ENCODE measurements at regions not wholly inside any gene's neighbourhood (a gene's known extent, or its start where the extent isn't known, plus 50 kb on each side); places are given as distances from the start of the nearest gene placed in this dataset.

- TF ChIP-seq POLR2A (IDR thresholded peaks at IDR 0.05; ENCODE audit: borderline replicate concordance, extremely low read depth, insufficient read depth, insufficient read length), result no peak
- no peak for TF ChIP-seq SP1 (IDR thresholded peaks at IDR 0.05; ENCODE audit: low read depth)
- no peak for TF ChIP-seq CTCF (IDR thresholded peaks at IDR 0.05 in 2 of 3, conservative IDR thresholded peaks at IDR 0.05 in 1 of 3; ENCODE audit: borderline replicate concordance in 1 of 3, insufficient read depth in 1 of 3, low read depth in 2 of 3, low read length in 2 of 3)
- TF ChIP-seq ELF1 (IDR thresholded peaks at IDR 0.05; ENCODE audit: borderline replicate concordance, low read depth), result no peak
- TF ChIP-seq POLR2AphosphoS5 (IDR thresholded peaks at IDR 0.05; ENCODE audit: low read depth, low read length), result no peak
- TF ChIP-seq SRF (IDR thresholded peaks at IDR 0.05; ENCODE audit: low read depth), result no peak
- no peak for TF ChIP-seq EZH2 (IDR thresholded peaks at IDR 0.05)
- no peak for TF ChIP-seq MAX (IDR thresholded peaks at IDR 0.05)
These were observed 790.9 kb upstream of the ARGLU1 start for GRCh38 chr13:107358866-107359265.
